HG02798 (cell line): ENCODE measurements at regions not wholly inside any gene's neighbourhood (a gene's known extent, or its start where the extent isn't known, plus 50 kb on each side); places are given as distances from the start of the nearest gene placed in this dataset.
"Not testable (repeated sequence)": the region's sequence is repeated elsewhere in the genome, so short reads cannot be mapped to it uniquely, and the experiment has no call there.

ENCODE experiments used
- ATAC-seq: cut with Tn5 transposase; IDR thresholded peaks from one replicate; pipeline ENCODE4 v1.9.1; 2021; ENCODE audit warnings: mild to moderate bottlenecking; ENCODE audit not compliant: unreplicated experiment, poor library complexity

- no peak for ATAC-seq
Measured at GRCh38 chr1:14415396-14415795, 183.1 kb upstream of the KAZN start.

- ATAC-seq: not testable (repeated sequence)
Measured at GRCh38 chr1:14419778-14420218, 178.7 kb upstream of the KAZN start.

GRCh38 chr1:14420686-14421085 is 177.8 kb upstream of the KAZN start:
- no peak for ATAC-seq

GRCh38 chr1:14421295-14421976 is 177.0 kb upstream of the KAZN start:
- no peak for ATAC-seq

DNA sequence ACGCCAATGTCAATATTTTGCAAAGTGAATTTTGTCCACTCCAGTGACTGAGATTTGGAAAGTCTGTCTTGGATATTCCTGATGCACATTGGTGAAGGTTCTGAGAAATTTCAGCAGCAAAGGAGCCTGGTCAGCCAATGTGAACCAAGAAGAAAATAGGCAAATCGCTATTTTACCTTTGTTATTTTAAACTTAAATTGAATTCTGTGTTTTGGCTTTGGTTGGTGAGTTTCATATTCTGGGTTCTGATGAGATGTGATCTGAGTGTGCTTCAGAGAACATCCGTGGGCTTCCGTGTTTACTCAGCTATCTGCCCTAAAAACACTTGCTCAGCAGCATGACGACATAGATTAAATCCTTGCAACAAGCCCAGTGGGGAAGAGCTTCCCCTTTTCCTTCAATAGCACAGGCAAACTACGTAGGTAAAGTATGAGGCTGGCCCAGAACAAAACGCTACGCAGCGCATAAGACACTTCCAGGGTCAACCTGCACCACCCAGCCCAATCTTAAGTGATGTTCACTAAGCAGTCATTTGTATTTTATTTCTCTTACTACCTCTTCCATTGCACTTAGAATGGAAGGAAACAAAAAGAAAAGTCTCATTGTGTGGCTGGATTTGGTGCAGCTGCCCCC is 176.4 kb upstream of the KAZN start:
- ATAC-seq: no peak

DNA sequence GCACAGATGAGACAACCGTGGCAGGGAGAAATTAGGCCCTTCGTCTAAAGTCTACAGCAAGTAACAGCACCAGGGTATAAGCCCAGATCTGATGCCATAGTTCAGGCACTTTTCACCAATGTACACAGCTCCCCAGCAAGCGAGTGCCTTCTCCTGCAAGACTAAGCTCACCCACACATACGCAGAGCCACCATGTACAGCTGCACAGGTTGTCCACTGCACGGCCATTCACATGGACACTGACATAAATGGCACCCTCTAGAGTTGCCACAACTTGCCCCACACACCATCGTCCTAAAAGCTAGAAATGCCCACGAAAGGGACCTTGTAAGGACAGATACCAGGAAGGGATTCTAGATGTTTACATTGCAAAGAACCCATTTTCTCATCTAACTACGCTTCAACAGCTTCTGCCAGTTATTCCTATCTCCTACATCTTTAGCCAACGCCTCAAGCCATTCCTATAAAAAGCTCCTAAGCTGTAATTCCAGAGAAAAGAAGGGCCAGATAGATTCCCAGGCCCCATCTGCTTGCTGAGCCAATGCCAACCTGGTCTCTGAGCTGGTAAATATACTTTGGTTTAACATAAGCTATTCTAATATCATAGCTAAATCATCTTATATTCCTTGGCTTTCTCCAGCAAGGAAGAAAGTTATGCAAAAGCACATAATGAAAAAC is 174.0 kb upstream of the KAZN start:
- no peak for ATAC-seq

DNA sequence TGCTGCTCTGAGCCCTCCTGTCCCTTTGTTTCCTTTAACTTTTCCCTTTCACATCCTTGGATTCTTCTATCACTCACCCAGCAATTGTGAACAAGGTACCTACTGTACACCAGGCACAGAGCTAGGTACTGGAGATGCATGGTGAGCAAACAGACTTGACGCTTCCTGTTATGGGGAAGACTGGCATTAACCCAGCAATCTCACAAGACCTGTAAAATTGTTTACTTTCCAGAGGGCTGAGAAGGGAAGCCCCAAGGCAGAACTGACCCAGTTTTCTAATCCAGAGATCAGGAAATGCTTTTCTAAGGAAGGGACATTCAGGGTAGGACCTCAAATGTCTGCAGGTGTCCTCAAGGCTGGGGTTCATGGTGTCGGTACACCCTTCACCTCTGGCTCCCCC is 171.6 kb upstream of the KAZN start:
- ATAC-seq: no peak

- no peak for ATAC-seq
Measured at GRCh38 chr1:14429577-14429976, 168.9 kb upstream of the KAZN start.

- not testable (repeated sequence) for ATAC-seq
Measured at GRCh38 chr1:14432728-14433127, 165.8 kb upstream of the KAZN start.

GRCh38 chr1:14435368-14436023 is 163.0 kb upstream of the KAZN start:
- no peak for ATAC-seq

DNA sequence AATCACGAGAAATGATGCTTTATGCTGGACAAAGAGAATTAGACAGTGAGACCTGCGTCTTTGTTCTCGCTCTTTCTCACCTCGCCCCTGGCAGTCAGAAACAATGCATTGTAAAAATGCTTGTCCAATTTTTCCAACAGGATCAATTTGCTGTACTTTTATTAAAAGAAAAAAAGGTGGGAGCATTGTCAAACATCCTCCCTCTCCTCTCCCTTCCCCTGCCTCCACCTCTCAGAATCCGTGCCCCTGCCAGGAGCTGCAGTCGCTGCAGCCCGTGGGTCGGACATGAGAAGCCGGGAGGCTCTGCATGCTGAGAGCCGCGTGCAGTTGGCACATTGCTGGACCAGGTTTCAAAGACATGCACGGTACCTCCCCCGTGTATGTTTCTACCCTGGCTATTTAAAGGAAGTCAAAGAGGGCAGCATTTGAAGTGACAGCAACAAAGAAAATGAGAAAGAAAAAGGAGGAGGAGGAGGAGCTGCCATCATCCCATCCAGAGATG is 161.0 kb upstream of the KAZN start:
- ATAC-seq: no peak

GRCh38 chr1:14438127-14438769 is 160.2 kb upstream of the KAZN start:
- ATAC-seq: no peak

DNA sequence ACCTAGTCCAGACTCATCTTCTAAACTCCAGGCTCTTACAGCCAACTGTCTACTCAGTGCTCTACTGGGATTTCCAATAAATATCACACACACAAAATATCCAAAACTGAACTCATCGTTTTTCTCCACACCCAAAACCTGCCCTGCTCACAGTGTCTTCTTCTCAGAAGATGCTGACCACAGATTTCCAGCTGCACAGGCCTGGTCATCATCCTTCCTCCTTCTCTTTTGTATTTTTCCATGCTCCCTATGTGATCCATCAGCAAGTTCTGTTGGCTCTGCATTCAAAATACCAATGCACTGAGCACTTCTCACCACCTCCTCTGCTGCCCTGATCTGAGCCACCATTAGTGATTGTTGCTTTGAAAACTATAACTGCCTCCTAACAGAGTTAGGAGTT is 159.5 kb upstream of the KAZN start:
- no peak for ATAC-seq

GRCh38 chr1:14440166-14440565 is 158.3 kb upstream of the KAZN start:
- ATAC-seq: no peak

GRCh38 chr1:14440731-14441130 is 157.8 kb upstream of the KAZN start:
- ATAC-seq: no peak

- no peak for ATAC-seq
Measured at GRCh38 chr1:14441302-14441741, 157.2 kb upstream of the KAZN start.

DNA sequence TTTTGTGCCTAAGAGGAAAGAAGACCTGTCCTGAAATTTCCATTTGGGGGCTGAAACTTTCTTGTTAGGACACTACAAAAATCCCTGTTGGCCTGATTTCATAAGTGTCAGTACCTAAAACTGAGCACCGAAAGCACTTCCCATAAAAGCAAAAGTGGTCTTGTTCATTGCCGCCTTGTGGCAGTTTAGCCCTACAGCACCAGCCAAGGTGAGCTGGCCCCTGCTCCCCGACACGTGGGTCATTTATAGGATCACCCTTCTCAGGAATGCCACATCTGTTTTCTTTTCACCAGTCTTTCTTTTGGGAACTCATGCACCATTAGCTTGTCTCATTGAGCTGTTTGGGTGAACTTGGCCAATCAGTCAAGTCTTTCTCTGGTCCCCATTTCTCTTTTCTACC is 155.8 kb upstream of the KAZN start:
- ATAC-seq: no peak

GRCh38 chr1:14443164-14443787 is 155.2 kb upstream of the KAZN start:
- no peak for ATAC-seq

DNA sequence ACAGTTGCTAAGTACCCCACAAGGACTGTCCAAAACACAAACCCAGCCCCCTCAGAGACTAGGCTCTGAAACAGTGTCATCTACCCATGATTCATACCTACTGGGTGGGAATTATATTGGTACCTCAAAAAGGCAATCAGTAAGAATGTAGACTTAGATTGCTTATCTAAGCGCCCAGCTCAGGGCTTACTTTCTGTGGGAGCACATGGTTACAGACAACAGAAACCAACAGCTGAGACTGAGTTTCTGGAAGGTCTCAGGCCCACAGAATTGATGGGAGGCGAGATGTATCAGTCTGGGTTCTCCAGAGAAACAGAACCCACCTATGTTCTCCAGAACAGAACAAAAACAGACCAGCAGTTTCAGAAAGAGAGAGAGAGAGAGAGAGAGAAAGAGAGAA is 147.3 kb upstream of the KAZN start:
- no peak for ATAC-seq

DNA sequence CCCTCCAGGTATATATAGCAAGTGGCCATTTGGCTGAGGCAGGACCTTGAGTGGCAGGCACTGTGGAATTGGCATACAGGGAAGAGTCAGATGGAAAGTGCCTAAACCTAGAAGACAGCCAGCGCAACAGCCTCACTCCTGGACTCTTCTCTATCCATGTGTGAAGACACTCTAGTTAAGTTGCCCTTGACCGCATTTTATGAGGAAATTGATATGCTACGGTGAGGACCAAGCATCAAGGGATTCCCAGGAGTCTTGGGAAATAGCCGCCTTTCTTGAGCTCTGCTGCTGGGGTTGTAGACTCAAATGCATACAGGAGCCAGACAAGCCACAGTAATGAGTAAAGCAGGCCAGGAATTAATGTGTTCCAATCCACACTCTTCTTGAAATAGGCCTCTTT is 145.9 kb upstream of the KAZN start:
- no peak for ATAC-seq
